Colonic mucosa (tissue), 4 donors: ENCODE measurements at regions not wholly inside any gene's neighbourhood (a gene's known extent, or its start where the extent isn't known, plus 50 kb on each side); places are given as distances from the start of the nearest gene placed in this dataset.

ENCODE experiments used
- DNase-seq: peaks from one replicate; pipeline ENCODE4 v3.0.0-alpha.2; 2020
- H3K27ac ChIP-seq: fragments of 200-600 bp; one replicate; pipeline ENCODE4 v1.8.0; 2021
- H3K27me3 ChIP-seq: fragments of 200-600 bp; one replicate; pipeline ENCODE4 v1.8.0; 2021
- H3K36me3 ChIP-seq: fragments of 200-600 bp; one replicate; pipeline ENCODE4 v1.8.0; 2021
- H3K4me1 ChIP-seq: fragments of 200-600 bp; one replicate; pipeline ENCODE4 v1.8.0; 2021; ENCODE audit warnings: mild to moderate bottlenecking
- H3K4me3 ChIP-seq: fragments of 200-600 bp; one replicate; pipeline ENCODE4 v1.8.0; 2021
- H3K9ac ChIP-seq, 2 donors: one replicate each; pipeline ENCODE4 v1.7.0; 2013; ENCODE audit warnings: control low read depth in 2 of 2, low read depth in 2 of 2, low read length in 2 of 2
- H3K9me3 ChIP-seq: fragments of 200-600 bp; one replicate; pipeline ENCODE4 v1.8.0; 2021
- intact Hi-C: fragments of 100-400 bp; cut with DNase I; formaldehyde crosslinking; loops from one replicate; pipeline ENCODE4 v1.14.1; 2022
- TF ChIP-seq, protein P1 (sequence below): fragments of 200-600 bp; IDR thresholded peaks from one replicate; pipeline ENCODE4 v1.8.0; 2022; ENCODE audit warnings: antibody characterized with exemption, mild to moderate bottlenecking
- donor health status: healthy.
- donor health status: DM: no; HTN: no; CAD: no.
- donor health status: DM: no; HTN: no; CAD: no.

- H3K36me3 ChIP-seq, result no peaks in the 10 kb centered on the region
- H3K9me3 ChIP-seq, result no peaks in the 10 kb centered on the region
- H3K27me3 ChIP-seq, result no peaks in the 10 kb centered on the region
- no peak overlapping the region for H3K27ac ChIP-seq
- no peak overlapping the region for H3K9ac ChIP-seq
- H3K4me3 ChIP-seq, result no peak overlapping the region
- H3K4me1 ChIP-seq, result no peaks in the 10 kb centered on the region
- no peak for DNase-seq
- intact Hi-C loops, result no loop called here
- TF ChIP-seq, protein P1, sequence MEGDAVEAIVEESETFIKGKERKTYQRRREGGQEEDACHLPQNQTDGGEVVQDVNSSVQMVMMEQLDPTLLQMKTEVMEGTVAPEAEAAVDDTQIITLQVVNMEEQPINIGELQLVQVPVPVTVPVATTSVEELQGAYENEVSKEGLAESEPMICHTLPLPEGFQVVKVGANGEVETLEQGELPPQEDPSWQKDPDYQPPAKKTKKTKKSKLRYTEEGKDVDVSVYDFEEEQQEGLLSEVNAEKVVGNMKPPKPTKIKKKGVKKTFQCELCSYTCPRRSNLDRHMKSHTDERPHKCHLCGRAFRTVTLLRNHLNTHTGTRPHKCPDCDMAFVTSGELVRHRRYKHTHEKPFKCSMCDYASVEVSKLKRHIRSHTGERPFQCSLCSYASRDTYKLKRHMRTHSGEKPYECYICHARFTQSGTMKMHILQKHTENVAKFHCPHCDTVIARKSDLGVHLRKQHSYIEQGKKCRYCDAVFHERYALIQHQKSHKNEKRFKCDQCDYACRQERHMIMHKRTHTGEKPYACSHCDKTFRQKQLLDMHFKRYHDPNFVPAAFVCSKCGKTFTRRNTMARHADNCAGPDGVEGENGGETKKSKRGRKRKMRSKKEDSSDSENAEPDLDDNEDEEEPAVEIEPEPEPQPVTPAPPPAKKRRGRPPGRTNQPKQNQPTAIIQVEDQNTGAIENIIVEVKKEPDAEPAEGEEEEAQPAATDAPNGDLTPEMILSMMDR, result no peak
Measured at GRCh38 chr9:135286961-135287360, 192.6 kb upstream of the PPP1R26 start.

- Histone ChIP-seq H3K27me3 (no peaks in the 10 kb centered on the region), H3K9me3 (no peaks in the 10 kb centered on the region), H3K4me1 (no peaks in the 10 kb centered on the region), H3K9ac (no peak overlapping the region), H3K36me3 (no peaks in the 10 kb centered on the region), H3K27ac (no peak overlapping the region), H3K4me3 (no peak overlapping the region)
- TF ChIP-seq, protein P1, result no peak
- no peak for DNase-seq
- intact Hi-C loops, result no loop called here
Measured at GRCh38 chr9:135287627-135288026, 192.0 kb upstream of the PPP1R26 start.

- Histone ChIP-seq H3K36me3 (no peaks in the 10 kb centered on the region), H3K27ac (no peak overlapping the region), H3K4me3 (no peak overlapping the region), H3K9me3 (no peaks in the 10 kb centered on the region), H3K4me1 (no peaks in the 10 kb centered on the region), H3K9ac (no peak overlapping the region), H3K27me3 (no peaks in the 10 kb centered on the region)
- intact Hi-C loops, result no loop called here
- TF ChIP-seq, protein P1, result no peak
- DNase-seq, result no peak
Measured at GRCh38 chr9:135288054-135288453, 191.5 kb upstream of the PPP1R26 start.

GRCh38 chr9:135289081-135289491 is 190.5 kb upstream of the PPP1R26 start:
- Histone ChIP-seq H3K4me3 (no peak overlapping the region), H3K9me3 (no peaks in the 10 kb centered on the region), H3K4me1 (no peaks in the 10 kb centered on the region), H3K9ac (no peak overlapping the region), H3K27me3 (no peaks in the 10 kb centered on the region), H3K36me3 (no peaks in the 10 kb centered on the region), H3K27ac (no peak overlapping the region)
- no peak for DNase-seq
- intact Hi-C loops, result no loop called here
- TF ChIP-seq, protein P1, result no peak

- Histone ChIP-seq H3K4me1 (no peaks in the 10 kb centered on the region), H3K9me3 (no peaks in the 10 kb centered on the region), H3K9ac (no peak overlapping the region), H3K27me3 (no peaks in the 10 kb centered on the region), H3K4me3 (no peak overlapping the region), H3K27ac (no peak overlapping the region), H3K36me3 (no peaks in the 10 kb centered on the region)
- TF ChIP-seq, protein P1, result no peak
- intact Hi-C loops, result no loop called here
- no peak for DNase-seq
Measured at GRCh38 chr9:135290086-135290485, 189.5 kb upstream of the PPP1R26 start.

DNA sequence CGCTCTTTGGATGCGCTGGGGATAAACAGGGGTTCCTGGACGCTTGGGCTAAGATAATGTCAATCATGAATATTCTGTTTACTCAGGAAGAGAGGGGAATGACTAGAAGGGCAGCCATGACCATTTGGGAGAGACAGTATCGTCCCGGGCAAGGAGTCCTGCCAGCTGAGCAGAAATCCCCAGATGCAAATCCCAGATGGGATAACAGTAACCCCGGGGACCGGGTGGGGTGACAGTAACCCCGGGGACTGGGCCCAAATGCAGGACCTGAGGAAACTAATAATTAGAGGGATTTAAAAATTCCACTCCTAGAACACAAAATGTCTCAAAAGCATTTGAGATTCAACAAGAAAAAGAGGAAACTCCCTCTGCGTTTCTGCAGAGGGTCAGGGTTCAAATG is 189.0 kb upstream of the PPP1R26 start:
- TF ChIP-seq, protein P1, result no peak
- DNase-seq, result no peak
- Histone ChIP-seq H3K4me1 (no peaks in the 10 kb centered on the region), H3K27me3 (no peaks in the 10 kb centered on the region), H3K27ac (no peak overlapping the region), H3K4me3 (no peak overlapping the region), H3K9me3 (no peaks in the 10 kb centered on the region), H3K36me3 (no peaks in the 10 kb centered on the region), H3K9ac (no peak overlapping the region)
- intact Hi-C loops, result no loop called here
